Caco-2 (cell line): ENCODE measurements at regions not wholly inside any gene's neighbourhood (a gene's known extent, or its start where the extent isn't known, plus 50 kb on each side); places are given as distances from the start of the nearest gene placed in this dataset.

Experiments used
- BruUV-seq: library from RNA; stranded (reverse); fragments of 400-500 nt; replicated peaks from 2 replicates; lab custom pipeline; 2021; lab: Mats Ljungman, UMichigan
- CTCF ChIA-PET: fragments of 300-600 bp; sonication (Branson Sonifier 250); formaldehyde crosslinking; loops from one replicate; lab custom pipeline; 2022; ENCODE audit warnings: antibody characterized with exemption; lab: Charles Lee
- POLR2A ChIA-PET: fragments of 300-600 bp; sonication (Branson Sonifier 250); formaldehyde crosslinking; loops from one replicate; lab custom pipeline; 2022; ENCODE audit warnings: antibody characterized with exemption; lab: Charles Lee
- DNase-seq, 2 experiments: peaks; one replicate each; pipeline versions ENCODE4 v3.0.0 to v3.0.0-alpha.2; 2020 to 2022
- H3K27me3 ChIP-seq: replicated peaks from 2 replicates; pipeline ENCODE4 v1.6.0; 2011; ENCODE audit warnings: low read length; ENCODE audit not compliant: control insufficient read depth, insufficient read depth
- H3K36me3 ChIP-seq: 2 replicates; pipeline ENCODE4 v1.5.1; 2011; ENCODE audit warnings: low read length; ENCODE audit not compliant: control insufficient read depth, insufficient read depth
- H3K4me1 ChIP-seq: fragments of 250-450 bp; sonication (Bioruptor Pico); 2 replicates; pipeline ENCODE4 v1.5.1; 2020; ENCODE audit warnings: mild to moderate bottlenecking
- H3K4me3 ChIP-seq: 2 replicates; pipeline ENCODE4 v1.5.1; 2011; ENCODE audit warnings: low read depth, mild to moderate bottlenecking, control low read depth, low read length
- H3K9me3 ChIP-seq: fragments of 250-450 bp; sonication (Bioruptor Pico); 2 replicates; pipeline ENCODE4 v1.5.1; 2020; ENCODE audit warnings: mild to moderate bottlenecking, moderate library complexity
- H3K27ac Mint-ChIP-seq: one replicate; pipeline ENCODE4 v1.8.0; 2022; ENCODE audit warnings: mixed read lengths; ENCODE audit not compliant: unreplicated experiment
- H3K27me3 Mint-ChIP-seq: one replicate; pipeline ENCODE4 v1.8.0; 2022; ENCODE audit warnings: mixed read lengths; ENCODE audit not compliant: insufficient read depth, unreplicated experiment
- H3K36me3 Mint-ChIP-seq: one replicate; pipeline ENCODE4 v1.8.0; 2022; ENCODE audit warnings: mild to moderate bottlenecking, mixed read lengths; ENCODE audit not compliant: insufficient read depth, unreplicated experiment
- H3K4me1 Mint-ChIP-seq: one replicate; pipeline ENCODE4 v1.8.0; 2022; ENCODE audit warnings: low read depth, mixed read lengths; ENCODE audit not compliant: unreplicated experiment
- H3K4me3 Mint-ChIP-seq: one replicate; pipeline ENCODE4 v1.8.0; 2022; ENCODE audit warnings: mild to moderate bottlenecking, moderate library complexity, mixed read lengths; ENCODE audit not compliant: unreplicated experiment
- H3K9me3 Mint-ChIP-seq: one replicate; pipeline ENCODE4 v1.8.0; 2022; ENCODE audit warnings: mixed read lengths; ENCODE audit not compliant: unreplicated experiment
- CTCF ChIP-seq, 2 experiments: fragments of 200-600 bp in 1 of 2; IDR thresholded peaks; 1 replicate in 1 of 2; 2 replicates in 1 of 2; pipeline versions ENCODE4 v1.5.1 to v1.8.0; 2011 to 2022; ENCODE audit warnings: antibody characterized with exemption in 1 of 2, control low read depth in 1 of 2, inconsistent platforms in 1 of 2, low read depth in 1 of 2, low read length in 1 of 2, mild to moderate bottlenecking in 1 of 2, moderate library complexity in 1 of 2; ENCODE audit not compliant: insufficient read depth in 1 of 2, severe bottlenecking in 1 of 2, unreplicated experiment in 1 of 2
- intact Hi-C: fragments of 100-400 bp; cut with micrococcal nuclease; formaldehyde crosslinking; loops from one replicate; pipeline ENCODE4 v1.10.0; 2022; ENCODE audit not compliant: unreplicated experiment

- Mint-ChIP-seq H3K9me3 (no peaks in the 10 kb centered on the region), H3K27me3 (no peaks in the 10 kb centered on the region), H3K27ac (no peak overlapping the region), H3K4me1 (no peaks in the 10 kb centered on the region), H3K4me3 (no peak overlapping the region), H3K36me3 (no peaks in the 10 kb centered on the region)
- no peak for DNase-seq
- H3K4me3 ChIP-seq: no peak overlapping the region
- H3K9me3 ChIP-seq: no peaks in the 10 kb centered on the region
- ChIA-PET CTCF (interaction anchor here (0.7 kb wide), 1 partner anchor 343 kb away, joined by 4 read pairs; no protein-coding TSS in a partner anchor), POLR2A (no interaction called here)
- intact Hi-C loops: no loop called here
- TF ChIP-seq CTCF (IDR thresholded peaks at IDR 0.05; ENCODE audit: insufficient read depth in 1 of 2, low read depth in 1 of 2, low read length in 1 of 2, severe bottlenecking in 1 of 2, unreplicated experiment in 1 of 2): no peak
- H3K4me1 ChIP-seq: no peaks in the 10 kb centered on the region
- no peaks in the 10 kb centered on the region for H3K27me3 ChIP-seq
- BruUV-seq: no TSS peak
- H3K36me3 ChIP-seq: no peaks in the 10 kb centered on the region
These were observed 145.9 kb upstream of the GHR start for GRCh38 chr5:42277293-42277692.

GRCh38 chr5:42284584-42284983 is 138.7 kb upstream of the GHR start:
- ChIA-PET POLR2A (interaction anchor here (0.5 kb wide), 1 partner anchor 1457 kb away, joined by 3 read pairs; no protein-coding TSS in a partner anchor), CTCF (no interaction called here)
- DNase-seq: no peak
- no peak overlapping the region for H3K4me3 Mint-ChIP-seq
- Histone ChIP-seq H3K4me1 (no peaks in the 10 kb centered on the region), H3K9me3 (no peaks in the 10 kb centered on the region), H3K36me3 (no peaks in the 10 kb centered on the region), H3K4me3 (no peak overlapping the region), H3K27me3 (no peaks in the 10 kb centered on the region)
- no peaks in the 10 kb centered on the region for H3K27me3 Mint-ChIP-seq
- no peaks in the 10 kb centered on the region for H3K9me3 Mint-ChIP-seq
- no TSS peak for BruUV-seq
- intact Hi-C loops: no loop called here
- no peaks in the 10 kb centered on the region for H3K4me1 Mint-ChIP-seq
- H3K36me3 Mint-ChIP-seq: no peaks in the 10 kb centered on the region
- no peak overlapping the region for H3K27ac Mint-ChIP-seq
- no peak for TF ChIP-seq CTCF (IDR thresholded peaks at IDR 0.05; ENCODE audit: insufficient read depth in 1 of 2, low read depth in 1 of 2, low read length in 1 of 2, severe bottlenecking in 1 of 2, unreplicated experiment in 1 of 2)

GRCh38 chr5:42285230-42285629 is 138.0 kb upstream of the GHR start:
- Histone ChIP-seq H3K4me1 (no peaks in the 10 kb centered on the region), H3K36me3 (no peaks in the 10 kb centered on the region), H3K27me3 (no peaks in the 10 kb centered on the region), H3K9me3 (no peaks in the 10 kb centered on the region), H3K4me3 (no peak overlapping the region)
- Mint-ChIP-seq H3K36me3 (no peaks in the 10 kb centered on the region), H3K4me1 (no peaks in the 10 kb centered on the region), H3K27ac (no peak overlapping the region), H3K9me3 (no peaks in the 10 kb centered on the region), H3K4me3 (no peak overlapping the region), H3K27me3 (no peaks in the 10 kb centered on the region)
- DNase-seq: no peak
- TF ChIP-seq CTCF (IDR thresholded peaks at IDR 0.05; ENCODE audit: insufficient read depth in 1 of 2, low read depth in 1 of 2, low read length in 1 of 2, severe bottlenecking in 1 of 2, unreplicated experiment in 1 of 2): no peak
- POLR2A ChIA-PET: interaction anchor here (0.5 kb wide), 1 partner anchor 1457 kb away, joined by 3 read pairs; no protein-coding TSS in a partner anchor
- no TSS peak for BruUV-seq
- CTCF ChIA-PET: no interaction called here
- intact Hi-C loops: no loop called here
